ENCODE measurements at regions not wholly inside any gene's neighbourhood (a gene's known extent, or its start where the extent isn't known, plus 50 kb on each side); places are given as distances from the start of the nearest gene placed in this dataset.

GRCh38 chr9:118321788-118322187 is 617.6 kb downstream of the TLR4 start:
- H3K36me3 ChIP-seq (ENCODE audit: insufficient read depth, low read length): no peaks in the 10 kb centered on the region
- H2AFZ ChIP-seq (ENCODE audit: low read depth, low read length): no peak overlapping the region
- H3K79me2 ChIP-seq (replicated peaks; ENCODE audit: insufficient read depth, low read length): no peaks in the 10 kb centered on the region
- H3K27me3 ChIP-seq (ENCODE audit: insufficient read depth, low read depth, low read length): no peaks in the 10 kb centered on the region
- H3K27ac ChIP-seq (ENCODE audit: low read length): no peak overlapping the region
- no peaks in the 10 kb centered on the region for H3K9me2 ChIP-seq (ENCODE audit: insufficient read depth, low read length)
- H3K4me2 ChIP-seq (ENCODE audit: low read length): no peak overlapping the region
- no peaks in the 10 kb centered on the region for H3K9me3 ChIP-seq (ENCODE audit: low read length)
- no peak overlapping the region for H3K9ac ChIP-seq (ENCODE audit: low read length)
- H3F3A ChIP-seq (ENCODE audit: insufficient read depth, low read length, poor library complexity, severe bottlenecking): no peaks in the 10 kb centered on the region
- TF ChIP-seq REST (IDR thresholded peaks at IDR 0.05; ENCODE audit: borderline replicate concordance) (no peak), EZH2 (IDR thresholded peaks at IDR 0.05; ENCODE audit: borderline replicate concordance, insufficient read depth, low read length, poor library complexity, severe bottlenecking) (no peak), EP300 (conservative IDR thresholded peaks at IDR 0.05; ENCODE audit: poor library complexity, severe bottlenecking) (no peak), TAF1 (IDR thresholded peaks at IDR 0.05; ENCODE audit: low read depth) (no peak), CTCF (IDR thresholded peaks at IDR 0.05; ENCODE audit: poor library complexity, severe bottlenecking) (no peak), POLR2AphosphoS5 (IDR thresholded peaks at IDR 0.05) (no peak), MXI1 (conservative IDR thresholded peaks at IDR 0.05; ENCODE audit: poor library complexity, severe bottlenecking) (no peak), SMC3 (conservative IDR thresholded peaks at IDR 0.05; ENCODE audit: poor library complexity) (no peak), RAD21 (conservative IDR thresholded peaks at IDR 0.05) (no peak)
- no peak overlapping the region for H3K4me3 ChIP-seq (ENCODE audit: low read length)
- H4K20me1 ChIP-seq (ENCODE audit: insufficient read depth): no peaks in the 10 kb centered on the region

GRCh38 chr9:118324706-118325105 is 620.5 kb downstream of the TLR4 start:
- Histone ChIP-seq H3K27ac (ENCODE audit: low read length) (no peak overlapping the region), H2AFZ (ENCODE audit: low read depth, low read length) (no peak overlapping the region), H3K36me3 (ENCODE audit: insufficient read depth, low read length) (no peaks in the 10 kb centered on the region), H3K4me3 (ENCODE audit: low read length) (no peak overlapping the region), H3K9ac (ENCODE audit: low read length) (no peak overlapping the region), H3K9me3 (ENCODE audit: low read length) (no peaks in the 10 kb centered on the region), H3K4me2 (ENCODE audit: low read length) (no peak overlapping the region), H3F3A (ENCODE audit: insufficient read depth, low read length, poor library complexity, severe bottlenecking) (no peaks in the 10 kb centered on the region), H4K20me1 (ENCODE audit: insufficient read depth) (no peaks in the 10 kb centered on the region), H3K9me2 (ENCODE audit: insufficient read depth, low read length) (no peaks in the 10 kb centered on the region), H3K79me2 (replicated peaks; ENCODE audit: insufficient read depth, low read length) (no peaks in the 10 kb centered on the region), H3K27me3 (ENCODE audit: insufficient read depth, low read depth, low read length) (no peaks in the 10 kb centered on the region)
- no peak for TF ChIP-seq EZH2 (IDR thresholded peaks at IDR 0.05; ENCODE audit: borderline replicate concordance, insufficient read depth, low read length, poor library complexity, severe bottlenecking)
- TF ChIP-seq RAD21 (conservative IDR thresholded peaks at IDR 0.05): no peak
- TF ChIP-seq CTCF (IDR thresholded peaks at IDR 0.05; ENCODE audit: poor library complexity, severe bottlenecking): no peak
- no peak for TF ChIP-seq EP300 (conservative IDR thresholded peaks at IDR 0.05; ENCODE audit: poor library complexity, severe bottlenecking)
- no peak for TF ChIP-seq MXI1 (conservative IDR thresholded peaks at IDR 0.05; ENCODE audit: poor library complexity, severe bottlenecking)

Data from neural cell (in vitro differentiated cells).